Gastrocnemius medialis (tissue), 4 donors: ENCODE measurements at regions not wholly inside any gene's neighbourhood (a gene's known extent, or its start where the extent isn't known, plus 50 kb on each side); places are given as distances from the start of the nearest gene placed in this dataset.

Source experiments
- ATAC-seq, 2 donors: fragments of 150-250 bp; one replicate each; pipeline ENCODE4 v1.9.1; 2016
- DNase-seq, 2 donors: peaks; one replicate each; pipeline ENCODE4 v3.0.0-alpha.2; 2019
- H3K27ac ChIP-seq, 4 donors: fragments of 200-600 bp; sonication (generic); 1 replicate in 1 of 4; 2 replicates in 3 of 4; pipeline ENCODE4 v1.5.1; 2016 to 2018; ENCODE audit warnings: mild to moderate bottlenecking in 2 of 4, moderate library complexity in 1 of 4
- H3K27me3 ChIP-seq, 3 donors: fragments of 200-600 bp; sonication (generic) in 2 of 3; 1 replicate in 1 of 3; 2 replicates in 2 of 3; pipeline versions ENCODE4 v1.5.1 to v1.6.0; 2016 to 2019; ENCODE audit warnings: mild to moderate bottlenecking in 1 of 3, moderate library complexity in 1 of 3
- H3K36me3 ChIP-seq, 2 donors: fragments of 200-600 bp; sonication (generic) in 1 of 2; one replicate each; pipeline ENCODE4 v1.5.1; 2017 to 2018
- H3K4me1 ChIP-seq, 2 donors: fragments of 200-600 bp; sonication (generic) in 1 of 2; one replicate each; pipeline ENCODE4 v1.5.1; 2016 to 2017; ENCODE audit warnings: mild to moderate bottlenecking in 2 of 2
- H3K4me3 ChIP-seq, 4 donors: fragments of 200-600 bp; sonication (generic) in 3 of 4; 1 replicate in 1 of 4; 2 replicates in 3 of 4; pipeline ENCODE4 v1.5.1; 2016 to 2019; ENCODE audit warnings: mild to moderate bottlenecking in 2 of 4
- H3K9me3 ChIP-seq, 3 donors: fragments of 200-600 bp; sonication (generic) in 2 of 3; 1 replicate in 1 of 3; 2 replicates in 2 of 3; pipeline ENCODE4 v1.5.1; 2016 to 2019
- CTCF ChIP-seq, 5 experiments: fragments of 450-650 bp in 3 of 5; fragments of 200-600 bp in 2 of 5; sonication (generic) in 2 of 5; IDR thresholded peaks in 4 of 5; conservative IDR thresholded peaks in 1 of 5; 1 replicate in 4 of 5; 2 replicates in 1 of 5; pipeline ENCODE4 v1.5.1; 2016 to 2019; ENCODE audit warnings: antibody characterized with exemption in 5 of 5, mild to moderate bottlenecking in 3 of 5, moderate library complexity in 3 of 5
- POLR2A ChIP-seq, 2 donors: fragments of 450-650 bp; IDR thresholded peaks; one replicate each; pipeline ENCODE4 v1.6.1; 2017; ENCODE audit warnings: antibody characterized with exemption in 2 of 2, mild to moderate bottlenecking in 2 of 2, moderate library complexity in 2 of 2
- in situ Hi-C, 4 donors: fragments of 200-750 bp; cut with MboI; loops; one replicate each; pipeline versions ENCODE4 v1.15.0 to v1.8.0; 2017; ENCODE audit warnings: low sequenced_read_pairs in 4 of 4
- intact Hi-C: fragments of 100-400 bp; cut with DNase I; formaldehyde crosslinking; loops from one replicate; pipeline ENCODE4 v1.15.1; 2023; ENCODE audit warnings: low total_unique reads

GRCh38 chr7:101720324-101720723 lies 91.2 kb upstream of the MYL10 start:
- DNase-seq, result no peak
- Histone ChIP-seq H3K36me3 (no peaks in the 10 kb centered on the region), H3K4me1 (no peaks in the 10 kb centered on the region), H3K9me3 (no peaks in the 10 kb centered on the region), H3K27me3 (no peaks in the 10 kb centered on the region), H3K27ac (no peak overlapping the region), H3K4me3 (no peak overlapping the region)
- TF ChIP-seq CTCF (IDR thresholded peaks at IDR 0.05 in 4 of 5, conservative IDR thresholded peaks at IDR 0.05 in 1 of 5), result no peak
- TF ChIP-seq POLR2A (IDR thresholded peaks at IDR 0.05), result no peak
- ATAC-seq, result no peak
- in situ Hi-C loops (no loop called here), intact Hi-C loops (no loop called here)

GRCh38 chr7:101722247-101722646 lies 93.2 kb upstream of the MYL10 start:
- intact Hi-C loops, result no loop called here
- no peak for ATAC-seq
- Histone ChIP-seq H3K4me1 (no peaks in the 10 kb centered on the region), H3K27me3 (no peaks in the 10 kb centered on the region), H3K4me3 (no peak overlapping the region), H3K9me3 (no peaks in the 10 kb centered on the region), H3K36me3 (no peaks in the 10 kb centered on the region), H3K27ac (no peak overlapping the region)
- TF ChIP-seq POLR2A (IDR thresholded peaks at IDR 0.05), result no peak
- TF ChIP-seq CTCF (IDR thresholded peaks at IDR 0.05 in 4 of 5, conservative IDR thresholded peaks at IDR 0.05 in 1 of 5), result no peak
- in situ Hi-C loops, result no loop called here
- DNase-seq, result no peak

GRCh38 chr7:101723835-101724234 lies 93.6 kb upstream of the CUX1 start:
- in situ Hi-C loops, result no loop called here
- Histone ChIP-seq H3K4me1 (no peaks in the 10 kb centered on the region), H3K9me3 (no peaks in the 10 kb centered on the region), H3K4me3 (no peak overlapping the region), H3K27ac (no peak overlapping the region), H3K27me3 (no peaks in the 10 kb centered on the region), H3K36me3 (no peaks in the 10 kb centered on the region)
- TF ChIP-seq CTCF (IDR thresholded peaks at IDR 0.05 in 4 of 5, conservative IDR thresholded peaks at IDR 0.05 in 1 of 5), result no peak
- TF ChIP-seq POLR2A (IDR thresholded peaks at IDR 0.05), result no peak
- no peak for DNase-seq
- intact Hi-C loops, result no loop called here
- no peak for ATAC-seq

GRCh38 chr7:101724957-101725356 lies 92.5 kb upstream of the CUX1 start:
- H3K4me3 ChIP-seq, result no peak overlapping the region
- no peaks in the 10 kb centered on the region for H3K27me3 ChIP-seq
- no peaks in the 10 kb centered on the region for H3K36me3 ChIP-seq
- intact Hi-C loops, result no loop called here
- no peak overlapping the region for H3K27ac ChIP-seq
- DNase-seq (no peak), ATAC-seq (no peak)
- TF ChIP-seq CTCF (IDR thresholded peaks at IDR 0.05 in 4 of 5, conservative IDR thresholded peaks at IDR 0.05 in 1 of 5) (no peak), POLR2A (IDR thresholded peaks at IDR 0.05) (no peak)
- no peaks in the 10 kb centered on the region for H3K9me3 ChIP-seq
- in situ Hi-C loops, result no loop called here
- H3K4me1 ChIP-seq, result no peaks in the 10 kb centered on the region

- Histone ChIP-seq H3K36me3 (no peaks in the 10 kb centered on the region), H3K27ac (no peak overlapping the region), H3K4me1 (no peaks in the 10 kb centered on the region), H3K27me3 (no peaks in the 10 kb centered on the region), H3K4me3 (no peak overlapping the region), H3K9me3 (no peaks in the 10 kb centered on the region)
- in situ Hi-C loops (no loop called here), intact Hi-C loops (no loop called here)
- DNase-seq (no peak), ATAC-seq (no peak)
- no peak for TF ChIP-seq POLR2A (IDR thresholded peaks at IDR 0.05)
- no peak for TF ChIP-seq CTCF (IDR thresholded peaks at IDR 0.05 in 4 of 5, conservative IDR thresholded peaks at IDR 0.05 in 1 of 5)
Measured at GRCh38 chr7:101725921-101726320, 91.5 kb upstream of the CUX1 start.
